ENCODE measurements at regions not wholly inside any gene's neighbourhood (a gene's known extent, or its start where the extent isn't known, plus 50 kb on each side); places are given as distances from the start of the nearest gene placed in this dataset.
A peak's percentile ranks its signal among the peaks of the same experiment; 100 is the strongest.

DNA sequence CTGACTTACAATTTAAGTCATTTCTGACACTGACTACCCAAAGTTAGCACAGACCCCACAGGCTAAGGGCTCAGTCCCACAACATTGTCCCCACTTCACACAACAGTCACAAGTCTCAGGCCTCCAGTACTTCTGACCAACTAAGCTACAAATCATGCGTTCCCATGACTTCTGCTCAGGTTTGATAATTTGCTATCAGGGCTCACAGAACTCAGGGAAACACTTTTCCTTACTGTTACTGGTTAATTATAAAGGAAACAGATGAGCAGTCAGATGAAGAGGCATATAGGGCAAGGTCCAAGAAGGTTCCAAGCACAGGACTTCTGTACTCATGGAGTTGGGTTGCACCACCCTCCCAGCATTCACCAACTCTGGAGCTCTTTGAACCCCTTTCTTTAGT, 151.2 kb upstream of the TNR start:
- in situ Hi-C loops (cut with HindIII; ENCODE audit: low pct_unique_long_range_greater_than_20kb, low sequenced_read_pairs) = no loop called here
- DNase-seq (ENCODE audit: low read depth) = no peak

- in situ Hi-C loops (cut with HindIII; ENCODE audit: low pct_unique_long_range_greater_than_20kb, low sequenced_read_pairs) = no loop called here
- DNase-seq (ENCODE audit: low read depth) = no peak
These were observed 149.8 kb upstream of the TNR start for GRCh38 chr1:175893192-175893591.

DNA sequence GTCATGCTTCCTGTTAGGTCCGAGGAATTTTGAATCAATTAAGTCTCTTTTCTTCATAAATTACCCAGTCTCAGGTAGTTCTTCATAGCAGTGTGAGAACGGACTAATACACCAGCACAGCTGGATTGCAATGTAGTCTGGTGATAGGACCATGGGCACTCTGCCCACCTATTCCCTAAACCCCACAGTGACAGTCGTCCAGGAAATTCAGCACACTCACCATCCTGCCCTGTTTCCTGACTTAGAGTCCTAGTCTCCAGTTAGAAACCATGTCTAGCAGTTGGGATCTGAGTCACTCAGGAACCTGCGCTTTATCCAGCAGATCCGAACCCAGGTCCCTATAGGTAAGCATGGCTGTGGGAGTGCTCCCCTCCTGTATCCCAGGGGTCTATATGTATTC, 149.3 kb upstream of the TNR start:
- in situ Hi-C loops (cut with HindIII; ENCODE audit: low pct_unique_long_range_greater_than_20kb, low sequenced_read_pairs) = no loop called here
- DNase-seq (ENCODE audit: low read depth) = no peak

DNA sequence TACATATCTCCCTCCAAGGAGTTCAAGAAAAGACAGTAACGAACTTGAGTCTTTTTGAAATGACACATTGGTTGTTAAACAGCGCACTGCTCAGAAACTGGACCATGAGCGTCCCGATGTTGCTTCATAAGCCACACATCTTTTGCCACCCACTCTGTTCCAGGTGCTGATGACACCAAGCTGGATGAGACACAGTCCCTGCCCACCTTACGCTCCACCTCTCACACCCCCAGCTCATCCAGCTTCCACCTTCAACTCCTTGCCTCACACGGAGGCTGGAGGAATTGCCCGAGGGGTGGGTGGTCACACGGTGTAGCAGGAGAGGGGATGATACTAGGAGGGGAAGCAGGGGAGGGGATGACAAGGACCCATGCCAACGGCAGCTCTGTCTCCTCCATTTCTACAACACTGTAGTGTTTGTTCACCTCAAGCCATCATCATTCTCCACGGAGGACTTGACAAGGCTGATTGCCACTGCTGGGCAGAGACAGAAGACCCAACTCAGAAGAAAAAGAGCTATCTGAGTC, 148.5 kb upstream of the TNR start:
- DNase-seq (ENCODE audit: low read depth) = no peak
- in situ Hi-C loops (cut with HindIII; ENCODE audit: low pct_unique_long_range_greater_than_20kb, low sequenced_read_pairs) = no loop called here

DNA sequence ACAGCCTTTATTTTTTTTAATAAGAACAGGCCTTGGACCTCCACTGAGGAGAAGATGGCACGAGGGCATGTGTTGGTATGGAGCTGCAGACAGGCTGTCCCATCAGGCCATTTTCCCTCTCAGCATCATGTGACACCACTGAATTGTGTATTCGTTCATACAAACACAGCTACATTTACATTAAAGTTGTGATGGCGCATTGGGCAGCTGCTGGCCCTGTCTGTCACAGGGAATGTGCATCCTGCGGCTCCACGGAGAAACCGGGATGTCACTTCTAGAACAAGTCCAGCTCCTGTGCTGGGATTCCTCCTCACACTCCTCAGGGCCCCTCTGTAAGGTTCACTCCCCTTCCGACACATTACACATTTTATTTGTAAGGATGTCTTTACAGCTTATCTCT, 147.6 kb upstream of the TNR start:
- in situ Hi-C loops (cut with HindIII; ENCODE audit: low pct_unique_long_range_greater_than_20kb, low sequenced_read_pairs) = no loop called here
- no peak for DNase-seq (ENCODE audit: low read depth)

- in situ Hi-C loops (cut with HindIII; ENCODE audit: low pct_unique_long_range_greater_than_20kb, low sequenced_read_pairs) = no loop called here
- no peak for DNase-seq (ENCODE audit: low read depth)
These were observed 146.5 kb upstream of the TNR start for GRCh38 chr1:175889848-175890247.

- in situ Hi-C loops (cut with HindIII; ENCODE audit: low pct_unique_long_range_greater_than_20kb, low sequenced_read_pairs) = no loop called here
- DNase-seq (ENCODE audit: low read depth) = no peak
These were observed 145.6 kb upstream of the TNR start for GRCh38 chr1:175888996-175889395.

GRCh38 chr1:175887981-175888428, 144.6 kb upstream of the TNR start:
- peak; percentile 4 for DNase-seq (ENCODE audit: low read depth)
- in situ Hi-C loops (cut with HindIII; ENCODE audit: low pct_unique_long_range_greater_than_20kb, low sequenced_read_pairs) = no loop called here

DNA sequence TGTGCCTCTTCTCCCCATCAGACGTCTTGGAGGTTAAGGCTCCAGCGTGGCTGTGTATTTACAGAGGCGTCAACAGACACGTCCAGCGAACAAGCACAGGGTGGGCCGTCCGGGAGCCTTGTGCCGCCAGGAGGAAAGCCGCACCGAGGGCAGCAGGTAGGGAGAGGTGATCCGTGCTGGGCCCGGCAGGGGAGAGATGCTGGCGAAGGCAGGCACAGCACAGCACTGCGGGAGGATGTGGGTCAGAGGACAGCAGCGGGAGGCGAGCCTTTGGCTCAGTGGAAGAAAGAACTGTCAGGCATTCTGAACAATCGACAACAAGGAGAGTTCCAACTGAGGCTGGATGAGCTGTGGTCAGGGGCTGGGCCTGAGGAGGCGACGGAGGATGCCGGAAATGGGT, 144.1 kb upstream of the TNR start:
- no peak for DNase-seq (ENCODE audit: low read depth)
- in situ Hi-C loops (cut with HindIII; ENCODE audit: low pct_unique_long_range_greater_than_20kb, low sequenced_read_pairs) = no loop called here

GRCh38 chr1:175885326-175885725, 141.9 kb upstream of the TNR start:
- DNase-seq (ENCODE audit: low read depth) = no peak
- in situ Hi-C loops (cut with HindIII; ENCODE audit: low pct_unique_long_range_greater_than_20kb, low sequenced_read_pairs) = no loop called here

GRCh38 chr1:175884369-175884768, 141.0 kb upstream of the TNR start:
- in situ Hi-C loops (cut with HindIII; ENCODE audit: low pct_unique_long_range_greater_than_20kb, low sequenced_read_pairs) = no loop called here
- DNase-seq (ENCODE audit: low read depth) = no peak

DNA sequence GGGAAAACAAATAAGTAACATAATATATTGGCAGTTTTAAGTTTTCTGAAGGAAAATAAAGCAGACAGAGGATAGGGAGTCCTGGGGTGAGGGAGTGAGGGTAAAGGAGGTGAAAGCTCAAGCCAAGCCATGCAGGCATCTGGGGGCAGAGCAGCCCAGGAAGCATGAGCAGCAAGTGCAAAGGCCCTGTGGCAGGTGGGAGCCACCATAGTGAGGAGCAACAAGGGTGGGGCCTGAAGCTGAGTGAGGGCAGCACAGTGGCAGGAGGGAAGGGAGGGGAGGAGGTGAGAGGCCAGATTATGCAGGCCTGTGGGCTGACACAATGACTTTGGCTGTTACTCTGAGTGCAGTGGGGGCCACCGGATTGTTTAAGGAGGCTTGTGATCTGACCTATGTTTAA, 138.8 kb upstream of the TNR start:
- in situ Hi-C loops (cut with HindIII; ENCODE audit: low pct_unique_long_range_greater_than_20kb, low sequenced_read_pairs) = no loop called here

GRCh38 chr1:175881246-175881976, 138.0 kb upstream of the TNR start:
- in situ Hi-C loops (cut with HindIII; ENCODE audit: low pct_unique_long_range_greater_than_20kb, low sequenced_read_pairs) = no loop called here

More for the DNA sequence above, 138.8 kb upstream of the TNR start:
- no peak for DNase-seq (ENCODE audit: low read depth)

GRCh38 chr1:175878775-175879174, 135.4 kb upstream of the TNR start:
- in situ Hi-C loops (cut with HindIII; ENCODE audit: low pct_unique_long_range_greater_than_20kb, low sequenced_read_pairs) = no loop called here
- DNase-seq (ENCODE audit: low read depth) = no peak

More at GRCh38 chr1:175881246-175881976, 138.0 kb upstream of the TNR start:
- DNase-seq (ENCODE audit: low read depth) = no peak

- no peak for DNase-seq (ENCODE audit: low read depth)
- in situ Hi-C loops (cut with HindIII; ENCODE audit: low pct_unique_long_range_greater_than_20kb, low sequenced_read_pairs) = no loop called here
These were observed 134.7 kb upstream of the TNR start for GRCh38 chr1:175877939-175878737.

DNA sequence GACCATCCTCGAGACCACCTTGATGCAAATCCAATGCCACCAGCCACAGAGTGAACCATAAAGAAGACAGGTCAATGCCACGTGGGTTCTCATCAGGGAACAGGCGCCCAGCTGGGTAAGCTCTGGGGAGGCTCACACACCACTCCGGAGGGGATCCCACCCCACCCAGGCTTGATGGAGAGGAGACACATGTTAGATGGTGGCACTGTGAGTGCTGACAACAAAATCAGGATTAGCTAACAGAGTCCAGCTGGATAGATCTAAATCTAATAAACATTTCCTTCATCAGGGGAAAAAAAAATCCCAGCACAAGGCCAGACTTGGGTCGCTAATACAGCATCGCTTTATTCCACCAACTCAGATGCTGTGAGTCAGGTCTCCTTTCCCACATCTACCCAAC, 132.2 kb upstream of the TNR start:
- DNase-seq (ENCODE audit: low read depth) = no peak

GRCh38 chr1:175874081-175874480, 130.7 kb upstream of the TNR start:
- no peak for DNase-seq (ENCODE audit: low read depth)
- in situ Hi-C loops (cut with HindIII; ENCODE audit: low pct_unique_long_range_greater_than_20kb, low sequenced_read_pairs) = no loop called here

More for the DNA sequence above, 132.2 kb upstream of the TNR start:
- in situ Hi-C loops (cut with HindIII; ENCODE audit: low pct_unique_long_range_greater_than_20kb, low sequenced_read_pairs) = no loop called here

DNA sequence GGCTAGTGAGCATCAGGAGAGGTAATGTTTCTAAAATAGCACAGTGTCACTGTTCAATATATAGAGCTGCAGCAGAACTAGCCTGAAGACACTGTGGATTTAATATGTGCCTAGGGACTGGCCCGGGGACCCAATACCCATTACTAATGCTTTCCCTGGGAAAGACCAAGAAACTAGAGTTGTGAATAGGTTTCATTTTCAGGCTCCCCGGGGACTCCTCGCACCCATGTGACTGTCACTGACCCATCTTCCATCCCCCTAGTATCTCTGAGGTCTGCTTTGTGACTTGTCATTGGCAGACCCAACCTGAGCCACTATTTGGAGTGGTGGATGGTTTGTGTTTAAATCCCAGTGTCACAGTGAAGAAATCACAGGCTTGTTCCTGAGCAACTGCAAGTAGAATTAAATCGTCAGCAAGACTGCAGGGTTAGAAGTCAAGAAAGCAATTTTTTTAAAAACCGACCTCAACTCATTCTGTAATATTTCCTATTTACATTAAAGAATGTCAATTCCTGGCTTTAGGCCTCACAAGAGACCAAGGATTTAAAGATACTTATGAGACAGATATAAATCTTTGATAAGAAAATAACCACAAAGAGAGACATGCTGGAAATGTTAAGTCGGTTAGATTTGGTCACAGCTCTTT, 130.0 kb upstream of the TNR start:
- in situ Hi-C loops (cut with HindIII; ENCODE audit: low pct_unique_long_range_greater_than_20kb, low sequenced_read_pairs) = no loop called here
- DNase-seq (ENCODE audit: low read depth) = no peak

- DNase-seq (ENCODE audit: low read depth) = no peak
- in situ Hi-C loops (cut with HindIII; ENCODE audit: low pct_unique_long_range_greater_than_20kb, low sequenced_read_pairs) = no loop called here
These were observed 129.2 kb upstream of the TNR start for GRCh38 chr1:175872588-175872987.
